Lung microvascular endothelial cell (primary cell): ENCODE measurements at regions not wholly inside any gene's neighbourhood (a gene's known extent, or its start where the extent isn't known, plus 50 kb on each side); places are given as distances from the start of the nearest gene placed in this dataset.
"Not testable (repeated sequence)": the region's sequence is repeated elsewhere in the genome, so short reads cannot be mapped to it uniquely, and the experiment has no call there.

ENCODE experiments used
- DNase-seq, 2 donors: peaks; one replicate each; pipeline versions ENCODE4 v3.0.0 to v3.0.0-alpha.2; 2010; ENCODE audit warnings: low read depth in 2 of 2

DNA sequence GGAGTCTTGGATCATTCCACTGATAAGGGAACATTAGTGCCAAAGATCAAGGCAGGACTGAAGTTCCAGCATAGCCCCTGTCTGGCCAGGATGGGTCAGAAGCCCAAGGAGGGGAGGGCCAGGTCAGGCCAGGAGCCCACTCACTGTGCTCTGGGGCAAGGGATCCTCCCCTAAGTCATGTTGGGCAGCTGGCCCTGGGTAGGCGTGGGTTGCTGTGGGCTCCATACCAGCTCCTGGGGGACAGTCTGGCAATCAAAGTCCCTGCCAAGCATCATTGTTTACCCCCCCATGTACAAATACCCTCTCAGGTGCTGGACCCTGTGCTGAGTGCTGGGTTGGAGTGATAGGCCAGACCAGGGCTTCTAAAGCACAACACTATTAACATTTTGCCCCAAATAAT, 130.5 kb downstream of the IRX5 start:
- DNase-seq = no peak

GRCh38 chr16:55062442-55062841, 131.8 kb downstream of the IRX5 start:
- DNase-seq = no peak

DNA sequence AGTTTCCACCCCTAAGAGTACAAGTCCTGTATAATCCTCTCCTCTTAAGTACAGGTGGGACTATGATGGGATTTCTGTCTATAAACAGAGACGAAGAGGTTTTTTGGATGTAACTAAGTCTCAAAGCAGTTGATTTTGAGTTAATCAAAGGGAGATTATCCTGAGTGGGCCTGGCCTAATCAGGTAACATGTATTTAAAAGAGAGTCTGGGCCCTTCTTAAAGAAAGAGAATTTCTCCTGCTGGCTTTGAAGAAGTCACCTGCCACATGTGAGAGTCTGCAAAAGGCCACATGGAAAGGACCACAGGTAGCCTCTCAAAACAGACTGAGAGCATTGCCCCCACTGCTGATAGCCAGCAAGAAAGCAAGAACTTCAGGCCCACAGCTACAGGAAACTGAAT, 142.3 kb downstream of the IRX5 start:
- no peak for DNase-seq

- no peak for DNase-seq
These were observed 143.2 kb downstream of the IRX5 start for GRCh38 chr16:55073830-55074229.

DNA sequence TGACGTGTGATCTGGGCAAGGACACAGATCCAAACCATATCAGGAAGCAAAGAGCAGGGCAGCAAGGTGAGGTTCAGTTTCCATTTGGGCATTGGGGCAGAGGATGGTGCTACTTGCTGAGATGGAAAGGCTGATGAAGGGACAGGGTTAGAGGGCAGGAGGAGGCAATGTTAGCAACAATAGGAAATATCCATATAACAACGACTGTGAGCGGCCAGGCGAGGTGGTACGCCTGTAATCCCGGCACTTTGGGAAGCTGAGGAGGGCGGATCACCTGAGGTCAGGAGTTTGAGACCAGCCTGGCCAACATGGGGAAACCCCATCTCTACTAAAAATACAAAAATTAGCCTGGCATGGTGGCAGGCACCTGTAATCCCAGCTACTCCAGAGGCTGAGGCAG, 144.5 kb downstream of the IRX5 start:
- not testable (repeated sequence) for DNase-seq

- DNase-seq = no peak
These were observed 145.4 kb downstream of the IRX5 start for GRCh38 chr16:55076053-55076452.

DNA sequence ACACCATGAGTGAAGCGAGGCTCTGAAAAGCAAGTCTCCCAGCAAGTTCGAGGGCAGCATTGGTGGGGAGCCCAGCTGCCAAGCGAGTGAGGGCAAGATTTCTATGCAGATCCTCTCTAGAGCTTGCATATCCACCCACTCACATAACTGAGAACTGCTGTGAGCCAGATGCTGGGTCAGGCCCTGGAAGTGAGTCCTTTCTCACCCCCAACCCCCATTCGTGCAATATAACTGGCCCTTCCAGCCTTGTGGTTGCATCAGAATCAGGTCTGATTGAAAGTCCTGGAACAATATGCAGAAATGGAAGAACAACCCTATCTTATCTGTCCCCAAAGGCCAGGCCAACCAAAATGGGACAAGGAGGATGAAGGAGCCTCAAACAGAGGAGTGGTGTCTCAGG, 146.6 kb downstream of the IRX5 start:
- no peak for DNase-seq

- no peak for DNase-seq
These were observed 147.5 kb downstream of the IRX5 start for GRCh38 chr16:55078153-55078552.

DNA sequence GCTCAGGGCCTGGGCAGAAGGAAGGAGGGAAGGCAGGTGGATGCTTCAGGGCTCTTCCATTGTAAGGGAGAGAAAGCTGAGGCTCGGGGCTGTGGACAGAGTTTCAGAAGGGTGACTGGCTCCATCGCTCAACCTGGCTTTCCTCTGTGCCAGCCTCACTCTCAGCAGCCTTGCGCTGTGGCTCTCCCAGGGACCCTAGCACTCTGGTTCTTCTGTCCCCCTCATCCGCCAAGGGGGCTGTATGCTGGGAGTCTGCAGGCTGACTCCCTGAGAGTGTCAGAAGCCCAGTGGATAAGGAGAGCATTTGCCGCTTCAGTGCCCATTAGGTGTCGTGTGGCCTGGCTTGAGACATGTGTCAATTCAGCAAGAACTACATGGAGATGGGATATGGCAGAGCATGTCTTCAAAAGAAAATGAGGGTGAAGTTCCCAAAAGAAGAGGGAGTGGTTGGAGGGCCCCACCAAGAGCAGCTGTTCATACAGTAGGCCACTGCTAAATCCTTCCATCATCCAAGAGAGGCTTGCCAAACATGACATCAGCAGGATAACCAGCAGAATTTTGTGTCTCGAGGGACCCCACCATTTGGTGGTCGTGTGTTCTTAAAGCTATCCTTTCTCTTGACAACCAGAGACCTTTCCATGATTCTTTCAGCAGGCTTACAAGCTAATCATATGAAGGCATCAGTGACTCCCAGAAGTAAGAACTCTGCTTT, 148.2 kb downstream of the IRX5 start:
- no peak for DNase-seq

GRCh38 chr16:55081622-55082590, 151.2 kb downstream of the IRX5 start:
- no peak for DNase-seq

DNA sequence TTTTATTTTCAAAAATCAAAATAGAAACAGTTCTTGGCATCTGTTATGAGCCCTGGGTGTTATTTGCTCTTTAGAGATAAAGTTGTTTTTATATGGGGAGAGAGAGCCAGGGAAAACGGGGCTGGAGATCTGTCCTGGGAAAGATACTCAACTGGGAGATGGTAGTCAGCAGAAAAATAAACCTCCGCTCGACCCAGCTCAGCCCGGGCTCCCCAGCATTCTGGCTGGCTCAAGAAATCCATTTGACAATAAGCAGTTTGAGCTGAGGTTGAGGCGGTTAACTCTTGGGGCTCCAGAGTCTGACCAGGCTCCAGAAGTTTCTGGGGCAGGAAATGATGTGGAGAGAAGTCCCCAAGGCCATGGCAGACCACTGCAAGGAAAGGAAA, 151.9 kb downstream of the IRX5 start:
- DNase-seq = no peak

GRCh38 chr16:55083052-55083451, 152.4 kb downstream of the IRX5 start:
- DNase-seq = no peak

- DNase-seq = no peak
These were observed 157.4 kb downstream of the IRX5 start for GRCh38 chr16:55088098-55088497.

- no peak for DNase-seq
These were observed 158.9 kb downstream of the IRX5 start for GRCh38 chr16:55089600-55089999.

- DNase-seq = no peak
These were observed 160.7 kb downstream of the IRX5 start for GRCh38 chr16:55091213-55091870.

GRCh38 chr16:55091871-55092230, 161.2 kb downstream of the IRX5 start:
- no peak for DNase-seq

DNA sequence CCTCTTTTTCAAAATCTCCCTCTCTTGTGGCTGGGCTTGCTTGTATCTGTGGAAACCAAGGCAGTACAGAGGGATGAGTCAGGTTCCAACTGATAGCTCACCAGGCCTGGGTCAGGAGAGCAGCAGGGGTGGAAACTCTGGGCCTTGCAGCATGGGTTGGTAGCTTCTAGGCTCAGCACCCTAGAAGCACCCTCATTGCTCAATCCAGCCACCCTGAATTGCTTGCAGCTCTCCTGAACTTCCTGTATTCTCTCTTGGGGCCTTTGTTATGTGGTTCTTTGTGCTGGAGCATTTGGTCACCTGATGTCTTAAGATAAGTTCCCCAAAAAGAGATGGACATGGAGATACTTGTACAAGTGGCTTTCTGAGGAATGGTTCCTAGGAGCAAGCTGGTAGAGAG, 169.4 kb downstream of the IRX5 start:
- DNase-seq = no peak

GRCh38 chr16:55101026-55101425, 170.4 kb downstream of the IRX5 start:
- DNase-seq = no peak

DNA sequence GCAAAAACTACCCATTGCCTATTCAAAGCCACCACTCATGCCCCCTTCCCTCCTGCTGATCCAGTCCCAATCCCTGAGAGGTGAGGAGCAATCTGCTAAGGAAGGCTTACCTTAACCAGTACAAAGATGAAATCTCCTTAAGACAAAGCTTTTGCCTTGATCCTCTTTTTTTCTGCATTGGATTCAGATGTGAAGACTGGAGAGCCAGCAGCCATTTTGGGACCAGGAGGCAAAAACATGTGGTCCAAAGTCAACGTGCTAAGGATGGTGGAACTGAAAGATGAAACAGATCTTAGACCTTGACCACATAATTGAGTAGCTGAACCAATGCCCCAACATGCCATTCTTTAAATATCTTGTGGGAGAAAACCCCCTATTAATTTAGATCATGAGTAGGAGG, 171.4 kb downstream of the IRX5 start:
- DNase-seq = no peak

DNA sequence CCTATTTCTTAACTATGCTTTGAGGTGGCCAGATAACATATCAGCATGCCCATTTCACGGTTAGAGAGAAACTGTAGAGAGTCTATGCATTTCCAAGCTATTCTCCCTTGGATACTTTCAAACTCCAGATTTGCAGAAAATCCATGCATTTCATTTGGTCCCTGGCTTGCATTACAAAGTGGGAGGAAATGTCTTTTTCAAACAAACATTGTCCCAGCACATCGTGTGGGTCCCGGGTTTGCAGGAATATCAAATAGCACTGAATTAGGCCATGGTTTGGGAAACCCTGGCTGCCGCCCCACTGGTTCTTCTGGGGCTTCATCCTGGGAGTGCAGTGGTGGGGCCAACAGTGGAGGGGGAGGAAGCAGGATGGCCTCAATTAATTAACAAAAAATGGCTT, 171.9 kb downstream of the IRX5 start:
- DNase-seq = no peak

DNA sequence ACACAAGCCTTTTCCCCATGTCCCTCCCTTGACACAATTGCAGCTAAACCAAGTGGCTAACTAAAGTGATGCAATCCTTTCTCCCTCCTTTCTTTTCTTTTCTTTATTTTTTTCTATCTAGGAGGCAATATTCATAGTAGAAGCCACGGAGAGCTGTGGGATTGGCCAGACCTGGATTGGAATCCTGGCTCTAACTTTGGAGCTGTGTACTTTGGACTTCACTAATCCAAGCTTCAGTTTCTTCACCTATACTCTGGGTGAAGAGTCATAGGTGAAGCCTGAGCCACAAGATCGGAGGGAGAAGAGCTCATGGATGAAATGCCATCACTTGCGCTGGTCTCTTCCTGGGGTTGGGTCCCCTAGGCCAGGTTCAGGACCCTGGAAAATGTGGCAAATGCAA, 177.2 kb downstream of the IRX5 start:
- no peak for DNase-seq

- no peak for DNase-seq
These were observed 182.5 kb downstream of the IRX5 start for GRCh38 chr16:55113210-55113609.
